HEK293 (cell line): ENCODE measurements at regions not wholly inside any gene's neighbourhood (a gene's known extent, or its start where the extent isn't known, plus 50 kb on each side); places are given as distances from the start of the nearest gene placed in this dataset.
A peak's percentile ranks its signal among the peaks of the same experiment; 100 is the strongest.

ENCODE experiments used
- CTCF ChIA-PET: fragments of 350-600 bp; formaldehyde crosslinking; extraction: SDS; loops from one replicate; lab custom pipeline; 2021; ENCODE audit warnings: antibody characterized with exemption; lab: Yijun Ruan, JAX
- POLR2A ChIA-PET: fragments of 300-600 bp; formaldehyde crosslinking; extraction: SDS; loops from one replicate; lab custom pipeline; 2020; ENCODE audit warnings: antibody characterized with exemption, inconsistent platforms; lab: Yijun Ruan, JAX
- H3K27ac ChIP-seq: fragments of 200-500 bp; sonication (Bioruptor generic); 2 replicates; pipeline ENCODE4 v1.5.1; 2014; ENCODE audit warnings: low read depth, low read length, control low read depth, inconsistent platforms; ENCODE audit errors: extremely low read depth
- H3K36me3 ChIP-seq, 2 experiments: fragments of 200-500 bp in 1 of 2; sonication (Bioruptor generic) in 1 of 2; 1 replicate in 1 of 2; 2 replicates in 1 of 2; pipeline ENCODE4 v1.5.1; 2014 to 2017; ENCODE audit warnings: inconsistent platforms in 2 of 2, low read length in 2 of 2; ENCODE audit not compliant: control insufficient read depth in 2 of 2, insufficient read depth in 1 of 2
- H3K4me1 ChIP-seq: fragments of 200-500 bp; sonication (Bioruptor generic); 2 replicates; pipeline ENCODE4 v1.5.1; 2014; ENCODE audit warnings: mild to moderate bottlenecking, low read length, inconsistent platforms; ENCODE audit not compliant: control insufficient read depth, insufficient read depth
- H3K4me3 ChIP-seq: 2 replicates; pipeline ENCODE4 v1.5.1; 2011; ENCODE audit warnings: low read depth, mild to moderate bottlenecking, control low read depth, low read length, moderate library complexity
- H3K9me3 ChIP-seq: fragments of 200-500 bp; sonication (Bioruptor generic); 2 replicates; pipeline ENCODE4 v1.5.1; 2014; ENCODE audit warnings: low read depth, low read length, inconsistent platforms; ENCODE audit not compliant: control insufficient read depth, insufficient read depth
- GLIS2 ChIP-seq: fragments of 450-650 bp; formaldehyde crosslinking; IDR thresholded peaks from 2 replicates; pipeline ENCODE4 v1.5.1; 2016; ENCODE audit warnings: missing biosample characterization, missing genetic modification characterization
- HOXA7 ChIP-seq: sonication (generic); formaldehyde crosslinking; IDR thresholded peaks from 2 replicates; pipeline ENCODE4 v1.8.1; 2022; ENCODE audit warnings: missing genetic modification reagents, borderline replicate concordance
- HOXC10 ChIP-seq: sonication (generic); formaldehyde crosslinking; IDR thresholded peaks from 2 replicates; pipeline ENCODE4 v1.8.1; 2023; ENCODE audit warnings: mild to moderate bottlenecking, missing genetic modification reagents
- KLF17 ChIP-seq: fragments of 450-650 bp; formaldehyde crosslinking; IDR thresholded peaks from 2 replicates; pipeline ENCODE4 v1.5.1; 2016; ENCODE audit warnings: missing biosample characterization, missing genetic modification characterization
- MZF1 ChIP-seq: fragments of 450-650 bp; formaldehyde crosslinking; IDR thresholded peaks from 2 replicates; pipeline ENCODE4 v1.5.1; 2017; ENCODE audit warnings: missing biosample characterization, missing genetic modification characterization, borderline replicate concordance
- OSR2 ChIP-seq: fragments of 450-650 bp; formaldehyde crosslinking; IDR thresholded peaks from 2 replicates; pipeline ENCODE4 v1.5.1; 2016; ENCODE audit warnings: missing biosample characterization, missing genetic modification characterization
- PRDM10 ChIP-seq: fragments of 450-650 bp; formaldehyde crosslinking; IDR thresholded peaks from 2 replicates; pipeline ENCODE4 v1.5.1; 2016; ENCODE audit warnings: missing biosample characterization, missing genetic modification characterization
- SETDB1 ChIP-seq: IDR thresholded peaks from one replicate; pipeline ENCODE4 v1.6.1; 2017; ENCODE audit warnings: mild to moderate bottlenecking, low read length, moderate library complexity, mixed read lengths; ENCODE audit not compliant: insufficient read length
- SP7 ChIP-seq: fragments of 450-650 bp; formaldehyde crosslinking; IDR thresholded peaks from 2 replicates; pipeline ENCODE4 v1.5.1; 2016; ENCODE audit warnings: missing biosample characterization, missing genetic modification characterization
- ZNF324 ChIP-seq: fragments of 450-650 bp; formaldehyde crosslinking; IDR thresholded peaks from 2 replicates; pipeline ENCODE4 v1.5.1; 2016; ENCODE audit warnings: missing biosample characterization, missing genetic modification characterization
- ZNF341 ChIP-seq: fragments of 450-650 bp; formaldehyde crosslinking; IDR thresholded peaks from 2 replicates; pipeline ENCODE4; 2016; ENCODE audit warnings: low read depth, missing biosample characterization, missing genetic modification characterization
- ZNF416 ChIP-seq: fragments of 450-650 bp; formaldehyde crosslinking; IDR thresholded peaks from 2 replicates; pipeline ENCODE4 v1.5.1; 2016; ENCODE audit warnings: missing biosample characterization, missing genetic modification characterization
- ZNF423 ChIP-seq: fragments of 450-650 bp; formaldehyde crosslinking; IDR thresholded peaks from 2 replicates; pipeline ENCODE4 v1.5.1; 2016; ENCODE audit warnings: missing biosample characterization, missing genetic modification characterization
- ZNF747 ChIP-seq: fragments of 450-650 bp; formaldehyde crosslinking; IDR thresholded peaks from 2 replicates; pipeline ENCODE4 v1.5.1; 2016; ENCODE audit warnings: missing biosample characterization, missing genetic modification characterization
- ZNF776 ChIP-seq: fragments of 450-650 bp; formaldehyde crosslinking; IDR thresholded peaks from 2 replicates; pipeline ENCODE4 v1.5.0; 2017; ENCODE audit warnings: missing biosample characterization, missing genetic modification characterization, borderline replicate concordance
- ZSCAN16 ChIP-seq: fragments of 450-650 bp; formaldehyde crosslinking; IDR thresholded peaks from 2 replicates; pipeline ENCODE4 v1.5.1; 2016; ENCODE audit warnings: missing biosample characterization, missing genetic modification characterization
- TF ChIP-seq, protein P1 (sequence below): fragments of 450-650 bp; formaldehyde crosslinking; conservative IDR thresholded peaks from 2 replicates; pipeline ENCODE4 v1.5.1; 2016; ENCODE audit warnings: low read depth, missing biosample characterization, missing genetic modification characterization

DNA sequence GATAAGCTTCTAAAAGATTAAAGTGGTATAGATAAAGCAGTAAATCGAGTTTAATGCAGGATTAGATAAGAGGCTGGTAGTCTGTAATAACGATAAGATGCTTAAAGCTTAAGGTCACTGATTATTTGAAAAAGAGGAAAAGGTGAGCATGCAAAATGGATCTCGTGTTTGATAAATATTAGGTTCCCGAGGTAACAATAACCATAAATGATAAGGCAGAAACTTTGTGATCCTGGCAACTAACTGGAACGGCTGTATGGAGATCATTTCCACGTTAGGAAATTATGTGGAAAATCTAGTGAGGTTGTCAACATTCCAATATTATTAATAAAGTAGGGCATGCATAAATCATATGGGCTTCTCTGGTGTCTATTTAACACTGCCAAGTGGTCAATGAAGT lies 255.5 kb downstream of the EFCAB11 start:
- no peak for TF ChIP-seq GLIS2
- no peak for TF ChIP-seq HOXA7 (CRISPR knock-in tag)
- TF ChIP-seq ZSCAN16 (tag by site-specific recombination) = no peak
- TF ChIP-seq SP7 (tag by site-specific recombination) = no peak
- no peak for TF ChIP-seq PRDM10
- no peak overlapping the region for H3K27ac ChIP-seq
- peaks cover 7% of the 10 kb centered on the region for H3K4me1 ChIP-seq
- no peaks in the 10 kb centered on the region for H3K36me3 ChIP-seq
- H3K4me3 ChIP-seq = no peak overlapping the region
- ChIA-PET POLR2A (no interaction called here), CTCF (interaction anchor here (0.6 kb wide), 1 partner anchor 19 kb away, joined by 3 read pairs; no protein-coding TSS in a partner anchor)
- H3K9me3 ChIP-seq = no peaks in the 10 kb centered on the region; the same call in 1 of the 2 replicates

DNA sequence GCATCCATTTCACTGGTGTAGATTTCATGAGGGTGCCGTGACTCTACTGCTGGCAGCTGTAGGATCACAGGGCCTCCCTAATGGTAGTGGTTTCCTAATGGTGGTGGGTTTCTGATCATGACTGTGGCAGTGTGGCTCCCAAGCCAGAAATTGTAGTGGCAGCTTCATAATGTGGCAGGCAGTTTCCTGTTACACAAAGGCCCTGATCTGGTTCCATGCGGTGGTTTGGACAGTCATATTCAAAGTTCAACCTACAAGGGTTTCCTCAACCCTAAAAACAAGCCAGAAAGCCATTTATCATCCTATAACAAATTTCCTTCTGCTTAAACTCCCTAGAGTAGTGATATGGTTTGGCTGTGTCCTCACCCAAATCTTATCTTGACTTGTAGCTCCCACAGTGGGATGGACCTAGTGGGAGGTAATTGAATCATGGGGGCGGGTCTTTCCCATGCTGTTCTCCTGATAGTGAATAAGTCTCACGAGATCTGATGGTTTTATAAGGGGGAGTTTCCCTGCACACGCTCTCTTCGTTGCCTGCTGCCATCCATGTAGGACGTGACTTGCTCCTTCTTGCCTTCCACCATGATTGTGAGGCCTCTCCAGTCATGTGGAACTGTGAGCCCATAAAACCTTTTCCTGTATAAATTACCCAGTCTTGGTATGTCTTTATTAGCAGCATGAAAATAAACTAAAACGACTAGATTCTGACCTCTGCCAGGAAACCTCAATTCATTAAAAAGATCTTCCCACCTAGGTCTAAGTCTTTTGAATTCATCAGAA lies 257.1 kb downstream of the EFCAB11 start:
- Histone ChIP-seq H3K36me3 (no peaks in the 10 kb centered on the region), H3K9me3 (no peaks in the 10 kb centered on the region), H3K27ac (no peak overlapping the region), H3K4me3 (no peak overlapping the region), H3K4me1 (peaks cover 7% of the 10 kb centered on the region)
- ChIA-PET CTCF (no interaction called here), POLR2A (no interaction called here)
- TF ChIP-seq SETDB1 (peak; percentile 83), ZNF776 (no peak)

GRCh38 chr14:89695846-89696245 lies 258.7 kb downstream of the EFCAB11 start:
- no peaks in the 10 kb centered on the region for H3K36me3 ChIP-seq
- no peak overlapping the region for H3K27ac ChIP-seq
- CTCF ChIA-PET = no interaction called here
- no peak overlapping the region for H3K4me3 ChIP-seq
- POLR2A ChIA-PET = no interaction called here
- no peaks in the 10 kb centered on the region for H3K9me3 ChIP-seq
- H3K4me1 ChIP-seq = peaks cover 2% of the 10 kb centered on the region; the same call in 1 of the 2 replicates
- TF ChIP-seq KLF17 (no peak), HOXC10 (CRISPR knock-in tag) (no peak), OSR2 (tag by site-specific recombination) (no peak), ZNF423 (no peak), MZF1 (tag by site-specific recombination) (no peak), PRDM10 (no peak), ZNF747 (no peak), ZNF341 (tag by site-specific recombination) (no peak), ZNF324 (no peak), ZNF416 (tag by site-specific recombination) (no peak)
- TF ChIP-seq, protein P1, sequence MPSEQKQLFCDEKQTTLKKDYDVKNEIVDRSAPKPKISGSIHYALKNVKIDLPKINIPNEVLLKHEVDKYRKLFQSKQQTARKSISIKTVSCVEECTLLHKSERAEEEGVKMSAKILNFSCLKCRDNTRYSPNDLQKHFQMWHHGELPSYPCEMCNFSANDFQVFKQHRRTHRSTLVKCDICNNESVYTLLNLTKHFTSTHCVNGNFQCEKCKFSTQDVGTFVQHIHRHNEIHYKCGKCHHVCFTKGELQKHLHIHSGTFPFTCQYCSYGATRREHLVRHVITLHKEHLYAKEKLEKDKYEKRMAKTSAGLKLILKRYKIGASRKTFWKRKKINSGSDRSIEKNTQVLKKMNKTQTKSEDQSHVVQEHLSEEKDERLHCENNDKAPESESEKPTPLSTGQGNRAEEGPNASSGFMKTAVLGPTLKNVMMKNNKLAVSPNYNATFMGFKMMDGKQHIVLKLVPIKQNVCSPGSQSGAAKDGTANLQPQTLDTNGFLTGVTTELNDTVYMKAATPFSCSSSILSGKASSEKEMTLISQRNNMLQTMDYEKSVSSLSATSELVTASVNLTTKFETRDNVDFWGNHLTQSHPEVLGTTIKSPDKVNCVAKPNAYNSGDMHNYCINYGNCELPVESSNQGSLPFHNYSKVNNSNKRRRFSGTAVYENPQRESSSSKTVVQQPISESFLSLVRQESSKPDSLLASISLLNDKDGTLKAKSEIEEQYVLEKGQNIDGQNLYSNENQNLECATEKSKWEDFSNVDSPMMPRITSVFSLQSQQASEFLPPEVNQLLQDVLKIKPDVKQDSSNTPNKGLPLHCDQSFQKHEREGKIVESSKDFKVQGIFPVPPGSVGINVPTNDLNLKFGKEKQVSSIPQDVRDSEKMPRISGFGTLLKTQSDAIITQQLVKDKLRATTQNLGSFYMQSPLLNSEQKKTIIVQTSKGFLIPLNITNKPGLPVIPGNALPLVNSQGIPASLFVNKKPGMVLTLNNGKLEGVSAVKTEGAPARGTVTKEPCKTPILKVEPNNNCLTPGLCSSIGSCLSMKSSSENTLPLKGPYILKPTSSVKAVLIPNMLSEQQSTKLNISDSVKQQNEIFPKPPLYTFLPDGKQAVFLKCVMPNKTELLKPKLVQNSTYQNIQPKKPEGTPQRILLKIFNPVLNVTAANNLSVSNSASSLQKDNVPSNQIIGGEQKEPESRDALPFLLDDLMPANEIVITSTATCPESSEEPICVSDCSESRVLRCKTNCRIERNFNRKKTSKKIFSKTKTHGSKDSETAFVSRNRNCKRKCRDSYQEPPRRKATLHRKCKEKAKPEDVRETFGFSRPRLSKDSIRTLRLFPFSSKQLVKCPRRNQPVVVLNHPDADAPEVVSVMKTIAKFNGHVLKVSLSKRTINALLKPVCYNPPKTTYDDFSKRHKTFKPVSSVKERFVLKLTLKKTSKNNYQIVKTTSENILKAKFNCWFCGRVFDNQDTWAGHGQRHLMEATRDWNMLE = no peak
